Prostate gland (tissue), 2 donors: ENCODE measurements at regions not wholly inside any gene's neighbourhood (a gene's known extent, or its start where the extent isn't known, plus 50 kb on each side); places are given as distances from the start of the nearest gene placed in this dataset.

Experiments
- POLR2AphosphoS5 ChIP-seq: sonication (generic); formaldehyde crosslinking; IDR thresholded peaks from one replicate; pipeline ENCODE4 v1.6.1; 2017; ENCODE audit warnings: antibody characterized with exemption
- TF ChIP-seq, protein P1 (sequence below), 4 experiments: fragments of 200-600 bp in 2 of 4; fragments of 450-650 bp in 2 of 4; sonication (generic) in 2 of 4; IDR thresholded peaks; 1 replicate in 3 of 4; 2 replicates in 1 of 4; pipeline ENCODE4 v1.5.1; 2016 to 2019; ENCODE audit warnings: antibody characterized with exemption in 4 of 4, mild to moderate bottlenecking in 2 of 4, moderate library complexity in 2 of 4

DNA sequence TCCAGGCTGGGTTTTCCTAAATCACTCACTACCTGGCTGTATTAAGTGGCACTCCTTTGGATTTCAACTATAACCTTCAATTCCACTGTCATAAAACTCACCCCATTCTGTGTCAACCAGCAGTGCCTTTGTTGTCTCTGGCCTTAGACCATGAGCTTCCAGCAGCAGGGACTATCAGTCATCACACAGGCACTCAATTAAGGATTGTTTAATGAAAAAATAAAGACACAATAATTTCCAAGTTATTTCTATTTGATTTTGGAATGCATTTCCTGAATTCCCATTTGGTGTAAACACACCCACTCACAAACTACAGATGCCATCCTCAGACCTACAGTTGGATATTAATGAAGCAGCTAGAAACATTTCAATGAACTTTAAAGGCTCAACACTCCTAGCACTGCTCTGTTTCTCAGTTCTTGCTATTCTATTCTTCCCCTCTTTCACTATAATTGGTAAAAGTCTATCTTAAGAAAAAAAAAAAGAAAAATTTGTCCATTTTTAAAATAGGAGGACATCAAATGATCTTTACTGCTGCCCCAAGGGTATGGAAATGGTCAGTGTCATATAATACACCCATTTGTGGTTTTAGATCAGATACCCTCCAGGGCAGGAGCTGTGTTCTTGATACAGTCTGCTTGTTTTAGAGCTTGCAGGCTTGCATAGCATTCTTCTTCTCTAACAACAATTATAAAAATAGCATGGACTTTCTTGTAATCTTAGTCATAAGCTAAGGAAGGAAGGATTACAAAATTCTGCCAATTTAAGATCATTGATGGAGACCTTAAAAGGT lies 156.4 kb downstream of the PTGER3 start:
- TF ChIP-seq, protein P1, sequence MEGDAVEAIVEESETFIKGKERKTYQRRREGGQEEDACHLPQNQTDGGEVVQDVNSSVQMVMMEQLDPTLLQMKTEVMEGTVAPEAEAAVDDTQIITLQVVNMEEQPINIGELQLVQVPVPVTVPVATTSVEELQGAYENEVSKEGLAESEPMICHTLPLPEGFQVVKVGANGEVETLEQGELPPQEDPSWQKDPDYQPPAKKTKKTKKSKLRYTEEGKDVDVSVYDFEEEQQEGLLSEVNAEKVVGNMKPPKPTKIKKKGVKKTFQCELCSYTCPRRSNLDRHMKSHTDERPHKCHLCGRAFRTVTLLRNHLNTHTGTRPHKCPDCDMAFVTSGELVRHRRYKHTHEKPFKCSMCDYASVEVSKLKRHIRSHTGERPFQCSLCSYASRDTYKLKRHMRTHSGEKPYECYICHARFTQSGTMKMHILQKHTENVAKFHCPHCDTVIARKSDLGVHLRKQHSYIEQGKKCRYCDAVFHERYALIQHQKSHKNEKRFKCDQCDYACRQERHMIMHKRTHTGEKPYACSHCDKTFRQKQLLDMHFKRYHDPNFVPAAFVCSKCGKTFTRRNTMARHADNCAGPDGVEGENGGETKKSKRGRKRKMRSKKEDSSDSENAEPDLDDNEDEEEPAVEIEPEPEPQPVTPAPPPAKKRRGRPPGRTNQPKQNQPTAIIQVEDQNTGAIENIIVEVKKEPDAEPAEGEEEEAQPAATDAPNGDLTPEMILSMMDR (IDR thresholded peaks at IDR 0.05): no peak
- TF ChIP-seq POLR2AphosphoS5: no peak
